ENCODE measurements at regions not wholly inside any gene's neighbourhood (a gene's known extent, or its start where the extent isn't known, plus 50 kb on each side); places are given as distances from the start of the nearest gene placed in this dataset.

- TF ChIP-seq CTCF (conservative IDR thresholded peaks at IDR 0.05; ENCODE audit: low read length) (no peak), EZH2phosphoT487 (IDR thresholded peaks at IDR 0.05; ENCODE audit: borderline replicate concordance, low read depth, low read length) (no peak)
Measured at GRCh38 chr11:27875831-27876775, 175.8 kb upstream of the BDNF start.
